ENCODE measurements at regions not wholly inside any gene's neighbourhood (a gene's known extent, or its start where the extent isn't known, plus 50 kb on each side); places are given as distances from the start of the nearest gene placed in this dataset.

DNA sequence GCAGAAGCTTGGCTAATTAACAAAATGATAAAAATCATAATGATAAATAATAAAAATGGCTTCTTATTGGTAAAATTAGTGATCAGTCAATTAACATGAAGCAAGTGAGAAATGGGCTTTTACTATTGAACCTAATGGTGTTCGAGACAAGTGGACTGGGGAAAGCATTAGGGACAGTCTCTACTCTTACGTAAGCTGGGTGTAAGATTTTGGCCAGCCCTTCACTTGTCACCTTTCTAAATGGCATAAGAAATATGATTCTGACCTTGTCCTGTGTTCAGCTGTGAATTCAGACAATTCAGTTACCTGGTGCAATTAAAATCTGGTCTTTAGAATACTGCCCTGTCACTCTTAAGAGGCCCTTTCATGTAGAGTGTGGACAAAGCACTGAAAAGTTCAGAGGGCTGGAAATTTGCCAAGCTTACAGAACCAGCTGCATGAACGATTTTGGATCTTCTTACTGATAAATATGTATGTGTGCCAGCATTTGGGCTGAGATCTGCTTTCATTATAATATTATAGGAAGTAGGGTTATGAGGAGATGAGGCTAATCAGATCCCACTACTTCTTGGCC lies 115.9 kb downstream of the QRSL1 start:
- TF ChIP-seq, protein P1, sequence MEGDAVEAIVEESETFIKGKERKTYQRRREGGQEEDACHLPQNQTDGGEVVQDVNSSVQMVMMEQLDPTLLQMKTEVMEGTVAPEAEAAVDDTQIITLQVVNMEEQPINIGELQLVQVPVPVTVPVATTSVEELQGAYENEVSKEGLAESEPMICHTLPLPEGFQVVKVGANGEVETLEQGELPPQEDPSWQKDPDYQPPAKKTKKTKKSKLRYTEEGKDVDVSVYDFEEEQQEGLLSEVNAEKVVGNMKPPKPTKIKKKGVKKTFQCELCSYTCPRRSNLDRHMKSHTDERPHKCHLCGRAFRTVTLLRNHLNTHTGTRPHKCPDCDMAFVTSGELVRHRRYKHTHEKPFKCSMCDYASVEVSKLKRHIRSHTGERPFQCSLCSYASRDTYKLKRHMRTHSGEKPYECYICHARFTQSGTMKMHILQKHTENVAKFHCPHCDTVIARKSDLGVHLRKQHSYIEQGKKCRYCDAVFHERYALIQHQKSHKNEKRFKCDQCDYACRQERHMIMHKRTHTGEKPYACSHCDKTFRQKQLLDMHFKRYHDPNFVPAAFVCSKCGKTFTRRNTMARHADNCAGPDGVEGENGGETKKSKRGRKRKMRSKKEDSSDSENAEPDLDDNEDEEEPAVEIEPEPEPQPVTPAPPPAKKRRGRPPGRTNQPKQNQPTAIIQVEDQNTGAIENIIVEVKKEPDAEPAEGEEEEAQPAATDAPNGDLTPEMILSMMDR (IDR thresholded peaks at IDR 0.05; ENCODE audit: poor library complexity) = no peak
- no peak for TF ChIP-seq EZH2 (IDR thresholded peaks at IDR 0.05; ENCODE audit: borderline replicate concordance)
